Peyer's patch (tissue), 4 donors: ENCODE measurements at regions not wholly inside any gene's neighbourhood (a gene's known extent, or its start where the extent isn't known, plus 50 kb on each side); places are given as distances from the start of the nearest gene placed in this dataset.

Experiments
- POLR2A ChIP-seq, 2 donors: fragments of 450-650 bp; IDR thresholded peaks; one replicate each; pipeline ENCODE4 v1.5.1; 2017; ENCODE audit warnings: antibody characterized with exemption in 2 of 2, mild to moderate bottlenecking in 2 of 2, moderate library complexity in 2 of 2
- TF ChIP-seq, protein P1 (sequence below), 6 experiments: fragments of 450-650 bp in 4 of 6; fragments of 200-600 bp in 2 of 6; sonication (generic) in 1 of 6; IDR thresholded peaks; one replicate each; pipeline ENCODE4 v1.5.1; 2017 to 2019; ENCODE audit warnings: antibody characterized with exemption in 6 of 6, mild to moderate bottlenecking in 3 of 6, moderate library complexity in 1 of 6

DNA sequence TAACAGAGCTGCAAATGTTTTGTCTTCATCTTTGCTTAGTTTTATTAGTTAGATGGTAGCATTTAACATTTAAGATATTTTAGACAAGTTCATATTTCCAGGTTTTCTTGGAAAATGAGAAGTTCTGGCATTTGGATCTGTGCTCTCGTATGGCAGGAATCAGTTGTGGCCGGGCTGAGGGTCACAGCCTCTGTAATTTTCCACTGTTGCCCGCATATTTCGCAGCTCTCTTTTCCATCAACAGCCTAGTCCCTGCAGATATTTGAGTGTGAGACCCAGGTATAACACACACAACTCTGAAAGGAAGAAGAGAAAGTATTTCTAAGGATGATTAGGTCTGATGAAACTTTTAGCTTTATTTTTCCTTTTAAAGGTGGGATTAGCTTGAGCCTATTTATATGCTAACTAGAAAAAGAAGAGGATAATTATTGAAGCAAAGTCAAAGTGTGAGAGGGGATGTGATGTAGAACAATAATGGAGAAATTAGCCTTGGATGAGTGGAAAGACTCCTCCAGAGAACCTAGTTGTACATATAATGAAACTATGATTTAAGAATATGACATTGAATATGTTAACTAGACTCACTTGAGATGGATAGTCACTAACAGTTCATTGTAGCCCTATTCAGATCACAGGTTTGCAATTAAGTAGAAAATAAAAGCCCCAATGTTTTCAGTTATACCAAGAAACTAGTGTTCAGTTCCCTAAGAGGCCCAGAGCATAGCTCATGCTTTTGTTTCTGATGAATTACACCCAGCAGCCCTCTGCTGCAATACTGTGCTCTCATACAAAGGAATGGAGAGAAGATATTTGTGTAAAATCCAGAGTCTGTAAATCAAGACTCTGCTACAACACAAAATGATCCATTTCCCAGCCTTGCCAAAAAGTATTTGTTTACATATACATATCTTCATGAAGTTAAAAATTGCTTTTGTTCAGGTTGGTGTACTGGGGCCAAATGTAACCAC is 158.4 kb downstream of the C12orf50 start:
- TF ChIP-seq, protein P1, sequence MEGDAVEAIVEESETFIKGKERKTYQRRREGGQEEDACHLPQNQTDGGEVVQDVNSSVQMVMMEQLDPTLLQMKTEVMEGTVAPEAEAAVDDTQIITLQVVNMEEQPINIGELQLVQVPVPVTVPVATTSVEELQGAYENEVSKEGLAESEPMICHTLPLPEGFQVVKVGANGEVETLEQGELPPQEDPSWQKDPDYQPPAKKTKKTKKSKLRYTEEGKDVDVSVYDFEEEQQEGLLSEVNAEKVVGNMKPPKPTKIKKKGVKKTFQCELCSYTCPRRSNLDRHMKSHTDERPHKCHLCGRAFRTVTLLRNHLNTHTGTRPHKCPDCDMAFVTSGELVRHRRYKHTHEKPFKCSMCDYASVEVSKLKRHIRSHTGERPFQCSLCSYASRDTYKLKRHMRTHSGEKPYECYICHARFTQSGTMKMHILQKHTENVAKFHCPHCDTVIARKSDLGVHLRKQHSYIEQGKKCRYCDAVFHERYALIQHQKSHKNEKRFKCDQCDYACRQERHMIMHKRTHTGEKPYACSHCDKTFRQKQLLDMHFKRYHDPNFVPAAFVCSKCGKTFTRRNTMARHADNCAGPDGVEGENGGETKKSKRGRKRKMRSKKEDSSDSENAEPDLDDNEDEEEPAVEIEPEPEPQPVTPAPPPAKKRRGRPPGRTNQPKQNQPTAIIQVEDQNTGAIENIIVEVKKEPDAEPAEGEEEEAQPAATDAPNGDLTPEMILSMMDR (IDR thresholded peaks at IDR 0.05): no peak
- TF ChIP-seq POLR2A (IDR thresholded peaks at IDR 0.05): no peak
